SK-N-MC (cell line): ENCODE measurements at regions not wholly inside any gene's neighbourhood (a gene's known extent, or its start where the extent isn't known, plus 50 kb on each side); places are given as distances from the start of the nearest gene placed in this dataset.
"Not testable (repeated sequence)": the region's sequence is repeated elsewhere in the genome, so short reads cannot be mapped to it uniquely, and the experiment has no call there.

Experiments used
- DNase-seq: peaks from one replicate; pipeline ENCODE4 v3.0.0-alpha.2; 2011; ENCODE audit warnings: low read depth, low spot score
- H3K27ac ChIP-seq: fragments of 200-600 bp; sonication (generic); 2 replicates; pipeline ENCODE4 v1.5.1; 2016; ENCODE audit warnings: mixed run types
- H3K36me3 ChIP-seq: fragments of 200-600 bp; sonication (generic); 2 replicates; pipeline ENCODE4 v1.6.1; 2017; ENCODE audit warnings: antibody characterized with exemption, low read length, mixed read lengths; ENCODE audit not compliant: insufficient read depth
- H3K4me3 ChIP-seq: fragments of 200-600 bp; sonication (generic); 2 replicates; pipeline ENCODE4 v1.5.1; 2016
- H3K9ac ChIP-seq: fragments of 200-600 bp; sonication (generic); 2 replicates; pipeline ENCODE4 v1.8.0; 2017; ENCODE audit warnings: mixed run types, mixed read lengths; ENCODE audit not compliant: insufficient read length
- H3K9me3 ChIP-seq: fragments of 200-600 bp; sonication (generic); 2 replicates; pipeline ENCODE4 v1.6.1; 2017; ENCODE audit warnings: low read depth, mild to moderate bottlenecking, antibody characterized with exemption, low read length, moderate library complexity, mixed read lengths
- EZH2 ChIP-seq: fragments of 200-600 bp; sonication (generic); IDR thresholded peaks from one replicate; pipeline ENCODE4 v1.6.1; 2017; ENCODE audit warnings: antibody characterized with exemption
- FOXP2 ChIP-seq: optimal IDR thresholded peaks from 2 replicates; pipeline ENCODE3; 2011; ENCODE audit warnings: mild to moderate bottlenecking, moderate library complexity; ENCODE audit not compliant: insufficient read depth; ENCODE audit errors: extremely low read length, control extremely low read depth
- POLR2AphosphoS5 ChIP-seq: IDR thresholded peaks from 2 replicates; pipeline ENCODE4 v1.6.1; 2012; ENCODE audit warnings: mild to moderate bottlenecking, low read depth, low read length, borderline replicate concordance

GRCh38 chr4:77505958-77506319 is 99.7 kb upstream of the CXCL13 start:
- H3K9me3 ChIP-seq: no peaks in the 10 kb centered on the region
- H3K4me3 ChIP-seq: no peak overlapping the region
- DNase-seq: no peak
- TF ChIP-seq EZH2 (no peak), POLR2AphosphoS5 (no peak), FOXP2 (no peak)
- no peak overlapping the region for H3K27ac ChIP-seq
- H3K36me3 ChIP-seq: no peaks in the 10 kb centered on the region
- H3K9ac ChIP-seq: no peak overlapping the region

- no peak overlapping the region for H3K27ac ChIP-seq
- TF ChIP-seq EZH2 (no peak), POLR2AphosphoS5 (no peak), FOXP2 (no peak)
- no peak overlapping the region for H3K9ac ChIP-seq
- no peak for DNase-seq
- no peaks in the 10 kb centered on the region for H3K36me3 ChIP-seq
- no peak overlapping the region for H3K4me3 ChIP-seq
- H3K9me3 ChIP-seq: no peaks in the 10 kb centered on the region
Observed at GRCh38 chr4:77510367-77510766, 95.3 kb upstream of the CXCL13 start.

- no peaks in the 10 kb centered on the region for H3K9me3 ChIP-seq
- TF ChIP-seq FOXP2: no peak
- DNase-seq: no peak
- H3K4me3 ChIP-seq: no peak overlapping the region
- H3K36me3 ChIP-seq: no peaks in the 10 kb centered on the region
- H3K9ac ChIP-seq: no peak overlapping the region
- H3K27ac ChIP-seq: no peak overlapping the region
Observed at GRCh38 chr4:77525538-77525937, 80.1 kb upstream of the CXCL13 start.

- H3K36me3 ChIP-seq, DNase-seq: not testable (repeated sequence)
Observed at GRCh38 chr4:77527900-77528299, 77.7 kb upstream of the CXCL13 start.

GRCh38 chr4:77538144-77538543 is 67.5 kb upstream of the CXCL13 start:
- Histone ChIP-seq H3K36me3 (no peaks in the 10 kb centered on the region), H3K9me3 (no peaks in the 10 kb centered on the region), H3K9ac (no peak overlapping the region), H3K4me3 (no peak overlapping the region), H3K27ac (no peak overlapping the region)
- no peak for TF ChIP-seq FOXP2
- TF ChIP-seq POLR2AphosphoS5: no peak
- TF ChIP-seq EZH2: no peak
- no peak for DNase-seq

More at GRCh38 chr4:77527900-77528299, 77.7 kb upstream of the CXCL13 start:
- not testable (repeated sequence) for H3K27ac ChIP-seq, H3K9ac ChIP-seq, H3K4me3 ChIP-seq, H3K9me3 ChIP-seq

GRCh38 chr4:77538574-77539157 is 67.0 kb upstream of the CXCL13 start:
- H3K9me3 ChIP-seq: no peaks in the 10 kb centered on the region
- H3K36me3 ChIP-seq: no peaks in the 10 kb centered on the region
- no peak overlapping the region for H3K9ac ChIP-seq
- DNase-seq: no peak
- no peak overlapping the region for H3K27ac ChIP-seq
- no peak for TF ChIP-seq EZH2
- no peak for TF ChIP-seq FOXP2
- TF ChIP-seq POLR2AphosphoS5: no peak
- no peak overlapping the region for H3K4me3 ChIP-seq
